Liver (tissue), 8 donors: ENCODE measurements at regions not wholly inside any gene's neighbourhood (a gene's known extent, or its start where the extent isn't known, plus 50 kb on each side); places are given as distances from the start of the nearest gene placed in this dataset.

ENCODE experiments used
- DNase-seq: peaks from one replicate; pipeline ENCODE4 v3.0.0-alpha.2; 2017; ENCODE audit warnings: low spot score
- H3K27ac ChIP-seq, 2 donors: one replicate each; pipeline ENCODE4 v1.7.0; 2013; ENCODE audit warnings: inconsistent platforms in 2 of 2, low read length in 2 of 2, control low read depth in 1 of 2, low read depth in 1 of 2, mild to moderate bottlenecking in 1 of 2
- H3K27me3 ChIP-seq, 4 donors: one replicate each; pipeline versions ENCODE4 v1.6.1 to v1.7.0; 2013; ENCODE audit warnings: low read length in 3 of 4, inconsistent platforms in 1 of 4, mild to moderate bottlenecking in 1 of 4, moderate library complexity in 1 of 4; ENCODE audit not compliant: control insufficient read depth in 4 of 4, insufficient read depth in 4 of 4
- H3K36me3 ChIP-seq, 4 donors: one replicate each; pipeline versions ENCODE4 v1.6.1 to v1.7.0; 2013; ENCODE audit warnings: low read length in 3 of 4, mild to moderate bottlenecking in 3 of 4, low read depth in 1 of 4, moderate library complexity in 1 of 4; ENCODE audit not compliant: control insufficient read depth in 4 of 4, insufficient read depth in 3 of 4
- H3K4me1 ChIP-seq, 4 donors: one replicate each; pipeline versions ENCODE4 v1.6.1 to v1.7.0; 2013; ENCODE audit warnings: low read length in 3 of 4, mild to moderate bottlenecking in 3 of 4, moderate library complexity in 1 of 4; ENCODE audit not compliant: control insufficient read depth in 4 of 4, insufficient read depth in 4 of 4
- H3K4me3 ChIP-seq, 3 donors: one replicate each; pipeline versions ENCODE4 v1.6.1 to v1.7.0; 2013; ENCODE audit warnings: low read length in 3 of 3, control low read depth in 1 of 3, low read depth in 1 of 3, mild to moderate bottlenecking in 1 of 3
- H3K9ac ChIP-seq, 2 donors: one replicate each; pipeline ENCODE4 v1.7.0; 2013; ENCODE audit warnings: low read length in 2 of 2, mild to moderate bottlenecking in 2 of 2, moderate library complexity in 2 of 2, control low read depth in 1 of 2, low read depth in 1 of 2
- H3K9me3 ChIP-seq, 4 donors: one replicate each; pipeline versions ENCODE4 v1.6.1 to v1.7.0; 2013; ENCODE audit warnings: low read length in 3 of 4; ENCODE audit not compliant: control insufficient read depth in 4 of 4
- CTCF ChIP-seq: fragments of 150-350 bp; IDR thresholded peaks from 2 replicates; pipeline ENCODE4 v1.5.1; 2017; ENCODE audit warnings: improper control_type of control experiment, low read depth, low read length; ENCODE audit not compliant: missing input control
- EGR1 ChIP-seq, 2 donors: IDR thresholded peaks; 2 replicates each; pipeline ENCODE4 v1.6.1; 2016 to 2018; ENCODE audit warnings: antibody characterized with exemption in 2 of 2, low read depth in 2 of 2
- FOXA1 ChIP-seq: IDR thresholded peaks from 2 replicates; pipeline ENCODE4 v1.6.1; 2016; ENCODE audit warnings: antibody characterized with exemption
- FOXA2 ChIP-seq: IDR thresholded peaks from 2 replicates; pipeline ENCODE4 v1.6.1; 2016; ENCODE audit warnings: antibody characterized with exemption
- GABPA ChIP-seq, 2 donors: IDR thresholded peaks in 1 of 2; conservative IDR thresholded peaks in 1 of 2; 2 replicates each; pipeline ENCODE4 v1.6.1; 2016; ENCODE audit warnings: antibody characterized with exemption in 2 of 2, mild to moderate bottlenecking in 1 of 2, moderate library complexity in 1 of 2
- HNF4A ChIP-seq, 2 donors: conservative IDR thresholded peaks; 2 replicates each; pipeline ENCODE4 v1.6.1; 2016; ENCODE audit warnings: antibody characterized with exemption in 2 of 2, mild to moderate bottlenecking in 2 of 2
- HNF4G ChIP-seq: IDR thresholded peaks from 2 replicates; pipeline ENCODE4 v1.6.1; 2016; ENCODE audit warnings: antibody characterized with exemption
- JUND ChIP-seq, 2 donors: IDR thresholded peaks; 2 replicates each; pipeline ENCODE4 v1.6.1; 2016; ENCODE audit warnings: antibody characterized with exemption in 2 of 2
- MAX ChIP-seq: IDR thresholded peaks from 2 replicates; pipeline ENCODE4 v1.6.1; 2016; ENCODE audit warnings: antibody characterized with exemption
- NR2F2 ChIP-seq: IDR thresholded peaks from 2 replicates; pipeline ENCODE4 v1.6.1; 2016; ENCODE audit warnings: antibody characterized with exemption
- RAD21 ChIP-seq, 2 donors: IDR thresholded peaks; 2 replicates each; pipeline ENCODE4 v1.6.1; 2016; ENCODE audit warnings: antibody characterized with exemption in 2 of 2, mild to moderate bottlenecking in 2 of 2
- RXRA ChIP-seq, 2 donors: IDR thresholded peaks; 2 replicates each; pipeline ENCODE4 v1.6.1; 2017 to 2018; ENCODE audit warnings: antibody characterized with exemption in 2 of 2, mild to moderate bottlenecking in 1 of 2
- SP1 ChIP-seq: IDR thresholded peaks from 2 replicates; pipeline ENCODE4 v1.6.1; 2018; ENCODE audit warnings: antibody characterized with exemption, mild to moderate bottlenecking
- TAF1 ChIP-seq: conservative IDR thresholded peaks from 2 replicates; pipeline ENCODE4 v1.6.1; 2016; ENCODE audit warnings: antibody characterized with exemption, mild to moderate bottlenecking
- YY1 ChIP-seq: IDR thresholded peaks from 2 replicates; pipeline ENCODE4 v1.6.1; 2016; ENCODE audit warnings: antibody characterized with exemption, mild to moderate bottlenecking
- ZBTB33 ChIP-seq: IDR thresholded peaks from 2 replicates; pipeline ENCODE4 v1.6.1; 2016; ENCODE audit warnings: antibody characterized with exemption
- WGBS: extraction: QIAGEN DNeasy Blood & Tissue Kit; methylation state at CpG from one replicate; pipeline ENCODE4 v1.1.7; 2013; 5-methylcytosine and 5-hydroxymethylcytosine counted together
- TF ChIP-seq, protein P1 (sequence below): IDR thresholded peaks from 2 replicates; pipeline ENCODE4 v1.6.1; 2016; ENCODE audit warnings: antibody characterized with exemption, mild to moderate bottlenecking
- TF ChIP-seq, protein P2 (sequence below): IDR thresholded peaks from 2 replicates; pipeline ENCODE4 v1.6.1; 2016; ENCODE audit warnings: antibody characterized with exemption
- donor health status: healthy.
- donor health status: healthy.
- donor health status: healthy.
- donor health status: healthy.
- donor health status: healthy.

DNA sequence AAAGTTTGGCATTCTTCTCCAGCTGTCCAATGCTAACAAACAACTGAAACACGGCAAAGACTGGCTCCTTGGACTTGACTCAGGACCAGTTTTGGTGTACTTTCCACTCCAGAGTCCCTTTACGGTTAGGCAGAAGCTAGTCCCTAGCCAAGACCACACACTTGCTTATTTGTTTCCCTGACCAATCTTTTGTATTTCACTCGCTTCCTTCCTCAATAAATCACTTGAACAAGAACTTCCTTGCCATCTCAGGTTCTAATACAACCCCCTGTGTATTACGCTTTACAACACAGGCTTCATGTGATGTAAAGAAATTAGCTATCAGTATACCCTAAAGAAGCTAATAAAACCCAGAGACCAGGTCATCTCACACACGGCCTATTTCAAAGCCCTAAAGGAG is 947.5 kb upstream of the CTNND2 start:
- WGBS: 65% methylated on average over 5 of the region's 5 CpGs
- Histone ChIP-seq H3K9me3 (no peaks in the 10 kb centered on the region), H3K4me1 (no peaks in the 10 kb centered on the region), H3K27me3 (no peaks in the 10 kb centered on the region), H3K4me3 (no peak overlapping the region), H3K9ac (no peak overlapping the region), H3K27ac (no peak overlapping the region), H3K36me3 (no peaks in the 10 kb centered on the region)
- no peak for TF ChIP-seq ZBTB33
- TF ChIP-seq HNF4G: no peak
- no peak for TF ChIP-seq RAD21 (IDR thresholded peaks at IDR 0.05)
- TF ChIP-seq JUND (IDR thresholded peaks at IDR 0.05): no peak
- TF ChIP-seq SP1: no peak
- no peak for TF ChIP-seq RXRA (IDR thresholded peaks at IDR 0.05)
- TF ChIP-seq FOXA2: no peak
- no peak for TF ChIP-seq TAF1
- no peak for TF ChIP-seq NR2F2
- TF ChIP-seq, protein P1, sequence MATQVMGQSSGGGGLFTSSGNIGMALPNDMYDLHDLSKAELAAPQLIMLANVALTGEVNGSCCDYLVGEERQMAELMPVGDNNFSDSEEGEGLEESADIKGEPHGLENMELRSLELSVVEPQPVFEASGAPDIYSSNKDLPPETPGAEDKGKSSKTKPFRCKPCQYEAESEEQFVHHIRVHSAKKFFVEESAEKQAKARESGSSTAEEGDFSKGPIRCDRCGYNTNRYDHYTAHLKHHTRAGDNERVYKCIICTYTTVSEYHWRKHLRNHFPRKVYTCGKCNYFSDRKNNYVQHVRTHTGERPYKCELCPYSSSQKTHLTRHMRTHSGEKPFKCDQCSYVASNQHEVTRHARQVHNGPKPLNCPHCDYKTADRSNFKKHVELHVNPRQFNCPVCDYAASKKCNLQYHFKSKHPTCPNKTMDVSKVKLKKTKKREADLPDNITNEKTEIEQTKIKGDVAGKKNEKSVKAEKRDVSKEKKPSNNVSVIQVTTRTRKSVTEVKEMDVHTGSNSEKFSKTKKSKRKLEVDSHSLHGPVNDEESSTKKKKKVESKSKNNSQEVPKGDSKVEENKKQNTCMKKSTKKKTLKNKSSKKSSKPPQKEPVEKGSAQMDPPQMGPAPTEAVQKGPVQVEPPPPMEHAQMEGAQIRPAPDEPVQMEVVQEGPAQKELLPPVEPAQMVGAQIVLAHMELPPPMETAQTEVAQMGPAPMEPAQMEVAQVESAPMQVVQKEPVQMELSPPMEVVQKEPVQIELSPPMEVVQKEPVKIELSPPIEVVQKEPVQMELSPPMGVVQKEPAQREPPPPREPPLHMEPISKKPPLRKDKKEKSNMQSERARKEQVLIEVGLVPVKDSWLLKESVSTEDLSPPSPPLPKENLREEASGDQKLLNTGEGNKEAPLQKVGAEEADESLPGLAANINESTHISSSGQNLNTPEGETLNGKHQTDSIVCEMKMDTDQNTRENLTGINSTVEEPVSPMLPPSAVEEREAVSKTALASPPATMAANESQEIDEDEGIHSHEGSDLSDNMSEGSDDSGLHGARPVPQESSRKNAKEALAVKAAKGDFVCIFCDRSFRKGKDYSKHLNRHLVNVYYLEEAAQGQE: no peak
- no peak for TF ChIP-seq HNF4A (conservative IDR thresholded peaks at IDR 0.05)
- no peak for TF ChIP-seq YY1
- no peak for TF ChIP-seq CTCF
- TF ChIP-seq FOXA1: no peak
- TF ChIP-seq MAX: no peak
- TF ChIP-seq GABPA (IDR thresholded peaks at IDR 0.05 in 1 of 2, conservative IDR thresholded peaks at IDR 0.05 in 1 of 2): no peak
- no peak for TF ChIP-seq EGR1 (IDR thresholded peaks at IDR 0.05; ENCODE audit: low read depth in 2 of 2)
- TF ChIP-seq, protein P2, sequence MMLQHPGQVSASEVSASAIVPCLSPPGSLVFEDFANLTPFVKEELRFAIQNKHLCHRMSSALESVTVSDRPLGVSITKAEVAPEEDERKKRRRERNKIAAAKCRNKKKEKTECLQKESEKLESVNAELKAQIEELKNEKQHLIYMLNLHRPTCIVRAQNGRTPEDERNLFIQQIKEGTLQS: no peak
- DNase-seq: no peak

- DNase-seq: no peak
- Histone ChIP-seq H3K4me1 (no peaks in the 10 kb centered on the region), H3K27me3 (no peaks in the 10 kb centered on the region), H3K9me3 (no peaks in the 10 kb centered on the region), H3K4me3 (no peak overlapping the region), H3K36me3 (no peaks in the 10 kb centered on the region), H3K27ac (no peak overlapping the region), H3K9ac (no peak overlapping the region)
- TF ChIP-seq CTCF (no peak), MAX (no peak), ZBTB33 (no peak), FOXA2 (no peak), TAF1 (no peak), NR2F2 (no peak)
- WGBS: 77% methylated on average over 1 of the region's 1 CpG
These were observed 944.5 kb upstream of the CTNND2 start for GRCh38 chr5:12848709-12849108.
